NOMO-1 (cell line): ENCODE measurements at regions not wholly inside any gene's neighbourhood (a gene's known extent, or its start where the extent isn't known, plus 50 kb on each side); places are given as distances from the start of the nearest gene placed in this dataset.

ENCODE experiments used
- DNase-seq, 2 experiments: peaks; one replicate each; lab custom pipeline; 2025; ENCODE audit not compliant: unreplicated experiment in 2 of 2; lab: John Stamatoyannopoulos, UW

GRCh38 chr10:31261511-31262311, 57.3 kb upstream of the ZEB1 start:
- DNase-seq = peak in 1 of 2 experiments; percentile 50

- no peak for DNase-seq
Measured at GRCh38 chr10:31262672-31263071, 56.3 kb upstream of the ZEB1 start.

DNA sequence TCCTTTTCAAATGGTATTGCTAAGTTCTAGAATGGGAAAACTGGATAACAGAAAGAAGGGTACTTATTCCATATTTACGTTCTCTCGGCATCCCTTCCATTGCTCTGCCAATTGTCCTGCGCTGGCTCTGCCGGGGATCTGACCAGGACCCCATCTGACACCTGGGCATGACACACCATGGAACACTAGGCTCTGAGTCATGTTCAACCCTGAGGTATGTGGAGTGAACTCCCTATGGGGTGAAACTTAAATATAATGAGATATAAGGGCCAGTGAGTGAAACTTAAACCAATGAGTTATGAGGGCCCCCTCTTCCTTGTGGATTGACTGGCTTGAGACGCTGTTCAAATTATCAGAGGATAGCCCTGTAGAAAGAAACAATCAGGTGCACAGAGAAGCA, 55.1 kb upstream of the ZEB1 start:
- DNase-seq = no peak

DNA sequence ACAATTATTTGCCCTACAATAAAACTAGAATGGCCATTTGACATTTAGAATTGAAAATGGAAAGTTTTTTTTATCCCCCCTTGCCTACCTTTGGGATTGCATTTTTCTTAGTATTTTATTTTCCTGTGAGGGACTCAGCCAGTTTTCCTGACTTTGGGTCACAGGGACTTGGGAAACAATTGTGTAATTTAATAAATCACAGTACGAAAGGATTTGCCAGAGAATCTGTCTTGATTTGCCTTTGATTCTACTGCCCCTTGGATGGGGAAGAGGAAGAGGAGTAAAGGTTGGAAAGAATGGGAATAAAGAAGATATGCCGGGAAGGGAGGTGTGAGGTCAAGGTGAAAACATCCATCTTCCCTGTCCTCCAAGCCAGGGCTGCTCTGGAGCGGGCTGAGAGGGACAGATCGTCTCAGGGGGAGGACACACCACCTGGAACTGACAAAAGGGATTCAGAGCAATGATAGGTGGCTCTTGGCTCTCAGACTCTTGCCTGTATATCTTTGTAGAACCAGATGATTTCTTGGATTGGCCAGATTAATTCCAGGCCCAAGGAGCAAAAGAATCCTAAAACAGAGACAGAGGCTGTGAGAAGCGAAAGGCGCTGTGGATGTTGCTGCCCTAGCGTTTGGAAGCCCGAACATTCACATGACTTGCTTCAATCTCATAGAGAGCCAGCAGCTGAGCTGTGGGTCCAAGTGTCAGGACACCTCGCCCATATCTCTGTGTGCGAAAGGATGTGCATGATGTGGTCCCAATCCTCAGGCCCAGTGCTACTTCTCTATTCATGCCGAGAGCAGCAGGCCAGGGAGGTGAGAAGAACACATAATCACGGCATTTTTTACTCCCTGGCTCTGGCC, 50.3 kb upstream of the ZEB1 start:
- no peak for DNase-seq
